ENCODE measurements at regions not wholly inside any gene's neighbourhood (a gene's known extent, or its start where the extent isn't known, plus 50 kb on each side); places are given as distances from the start of the nearest gene placed in this dataset.

- no peak for TF ChIP-seq CTCF (IDR thresholded peaks at IDR 0.05; ENCODE audit: insufficient read depth, low read depth, low read length, missing control alignments)
- no peak for DNase-seq (ENCODE audit: low read depth)
- H3K4me3 ChIP-seq (ENCODE audit: low read length), result no peak overlapping the region
Measured at GRCh38 chr1:5763696-5764370, 228.4 kb downstream of the NPHP4 start.

- no peak for DNase-seq (ENCODE audit: low read depth)
- H3K4me3 ChIP-seq (ENCODE audit: low read length), result no peak overlapping the region
- no peak for TF ChIP-seq CTCF (IDR thresholded peaks at IDR 0.05; ENCODE audit: insufficient read depth, low read depth, low read length, missing control alignments)
Measured at GRCh38 chr1:5758859-5759578, 233.2 kb downstream of the NPHP4 start.

- no peak overlapping the region for H3K4me3 ChIP-seq (ENCODE audit: low read length)
- TF ChIP-seq CTCF (IDR thresholded peaks at IDR 0.05; ENCODE audit: insufficient read depth, low read depth, low read length, missing control alignments), result no peak
- no peak for DNase-seq (ENCODE audit: low read depth)
Measured at GRCh38 chr1:5758000-5758858, 234.0 kb downstream of the NPHP4 start.

GRCh38 chr1:5757187-5757805 lies 234.9 kb downstream of the NPHP4 start:
- H3K4me3 ChIP-seq (ENCODE audit: low read length), result no peak overlapping the region
- no peak for DNase-seq (ENCODE audit: low read depth)
- no peak for TF ChIP-seq CTCF (IDR thresholded peaks at IDR 0.05; ENCODE audit: insufficient read depth, low read depth, low read length, missing control alignments)

- H3K4me3 ChIP-seq (ENCODE audit: low read length), result no peak overlapping the region
- TF ChIP-seq CTCF (IDR thresholded peaks at IDR 0.05; ENCODE audit: insufficient read depth, low read depth, low read length, missing control alignments), result no peak
- DNase-seq (ENCODE audit: low read depth), result no peak
Measured at GRCh38 chr1:5756434-5757186, 235.6 kb downstream of the NPHP4 start.

- no peak overlapping the region for H3K4me3 ChIP-seq (ENCODE audit: low read length)
- TF ChIP-seq CTCF (IDR thresholded peaks at IDR 0.05; ENCODE audit: insufficient read depth, low read depth, low read length, missing control alignments), result no peak
- DNase-seq (ENCODE audit: low read depth), result no peak
Measured at GRCh38 chr1:5755552-5756125, 236.6 kb downstream of the NPHP4 start.
